Stomach (tissue), 4 donors: ENCODE measurements at regions not wholly inside any gene's neighbourhood (a gene's known extent, or its start where the extent isn't known, plus 50 kb on each side); places are given as distances from the start of the nearest gene placed in this dataset.

Experiments used
- CTCF ChIP-seq, 7 experiments: fragments of 450-650 bp in 4 of 7; fragments of 200-600 bp in 3 of 7; sonication (generic) in 3 of 7; IDR thresholded peaks; one replicate each; pipeline ENCODE4 v1.5.1; 2016 to 2019; ENCODE audit warnings: antibody characterized with exemption in 7 of 7, control low read depth in 2 of 7, mild to moderate bottlenecking in 1 of 7
- POLR2AphosphoS5 ChIP-seq, 3 donors: sonication (generic); formaldehyde crosslinking; IDR thresholded peaks; one replicate each; pipeline ENCODE4 v1.6.1; 2016; ENCODE audit warnings: antibody characterized with exemption in 3 of 3

GRCh38 chr22:22092974-22093373 lies 110.4 kb upstream of the TOP3B start:
- TF ChIP-seq CTCF (IDR thresholded peaks at IDR 0.05): no peak
- no peak for TF ChIP-seq POLR2AphosphoS5 (IDR thresholded peaks at IDR 0.05)
